GM23338 (cell line): ENCODE measurements at regions not wholly inside any gene's neighbourhood (a gene's known extent, or its start where the extent isn't known, plus 50 kb on each side); places are given as distances from the start of the nearest gene placed in this dataset.

Experiments
- ATAC-seq: fragments of 200-7000 bp; cut with Tn5 transposase; 3 replicates; pipeline ENCODE4 v1.9.1; 2020
- DNase-seq: peaks from one replicate; pipeline ENCODE4 v3.0.0-alpha.2; 2015; ENCODE audit warnings: low spot score
- H2AFZ ChIP-seq: fragments of 200-600 bp; sonication (generic); 2 replicates; pipeline ENCODE4 v1.8.0; 2016; ENCODE audit warnings: antibody characterized with exemption, mild to moderate bottlenecking, moderate library complexity
- H3F3A ChIP-seq: fragments of 200-600 bp; sonication (generic); replicated peaks from 2 replicates; pipeline ENCODE4 v1.8.0; 2017; ENCODE audit warnings: antibody characterized with exemption, mixed run types, low read depth
- H3K27ac ChIP-seq: fragments of 200-600 bp; sonication (generic); 2 replicates; pipeline ENCODE4 v1.6.1; 2016; ENCODE audit warnings: low read depth
- H3K27me3 ChIP-seq: fragments of 200-600 bp; sonication (generic); 2 replicates; pipeline ENCODE4 v1.8.0; 2016; ENCODE audit warnings: mild to moderate bottlenecking, mixed run types, moderate library complexity; ENCODE audit not compliant: insufficient read depth
- H3K36me3 ChIP-seq: fragments of 200-600 bp; sonication (generic); 2 replicates; pipeline ENCODE4 v1.8.0; 2016; ENCODE audit warnings: mild to moderate bottlenecking; ENCODE audit not compliant: insufficient read depth
- H3K4me1 ChIP-seq: fragments of 200-600 bp; sonication (generic); 2 replicates; pipeline ENCODE4 v1.8.0; 2016; ENCODE audit warnings: mild to moderate bottlenecking, moderate library complexity; ENCODE audit not compliant: insufficient read depth
- H3K4me2 ChIP-seq: fragments of 200-600 bp; sonication (generic); 2 replicates; pipeline ENCODE4 v1.7.1; 2017; ENCODE audit warnings: mixed run types
- H3K4me3 ChIP-seq: fragments of 200-600 bp; sonication (generic); 2 replicates; pipeline ENCODE4 v1.6.1; 2016; ENCODE audit warnings: mixed run types
- H3K79me2 ChIP-seq: fragments of 200-600 bp; sonication (generic); replicated peaks from 2 replicates; pipeline ENCODE4 v1.8.0; 2017; ENCODE audit warnings: mild to moderate bottlenecking; ENCODE audit not compliant: insufficient read depth
- H3K9me2 ChIP-seq: fragments of 200-600 bp; sonication (generic); 2 replicates; pipeline ENCODE4 v1.8.0; 2017; ENCODE audit not compliant: insufficient read depth
- H4K20me1 ChIP-seq: fragments of 200-600 bp; sonication (generic); replicated peaks from 2 replicates; pipeline ENCODE4 v1.8.0; 2017; ENCODE audit warnings: mild to moderate bottlenecking; ENCODE audit not compliant: insufficient read depth
- H3K27ac Mint-ChIP-seq: 2 replicates; pipeline ENCODE4 v1.8.0; 2020; ENCODE audit warnings: inconsistent platforms, mild to moderate bottlenecking, moderate library complexity, mixed read lengths
- H3K27me3 Mint-ChIP-seq: 3 replicates; pipeline ENCODE4 v1.8.0; 2022; ENCODE audit warnings: low read depth, mild to moderate bottlenecking, moderate library complexity, mixed read lengths, inconsistent platforms; ENCODE audit not compliant: insufficient read depth, poor library complexity
- H3K36me3 Mint-ChIP-seq: 3 replicates; pipeline ENCODE4 v1.8.0; 2021; ENCODE audit warnings: low read depth, mild to moderate bottlenecking, inconsistent platforms, moderate library complexity, mixed read lengths
- H3K4me1 Mint-ChIP-seq: 3 replicates; pipeline ENCODE4 v1.8.0; 2020; ENCODE audit warnings: mild to moderate bottlenecking, inconsistent platforms, mixed read lengths
- H3K4me3 Mint-ChIP-seq: 3 replicates; pipeline ENCODE4 v1.8.0; 2021; ENCODE audit warnings: moderate library complexity, mild to moderate bottlenecking, inconsistent platforms, mixed read lengths
- H3K9me3 Mint-ChIP-seq: 3 replicates; pipeline ENCODE4 v1.8.0; 2020; ENCODE audit warnings: moderate library complexity, mild to moderate bottlenecking, inconsistent platforms, mixed read lengths
- CREB1 ChIP-seq: fragments of 250-450 bp; sonication (Bioruptor Pico); IDR thresholded peaks from 2 replicates; pipeline ENCODE4 v1.5.0; 2020; ENCODE audit warnings: low read depth, mild to moderate bottlenecking, moderate library complexity
- EZH2phosphoT487 ChIP-seq: fragments of 200-600 bp; sonication (generic); IDR thresholded peaks from one replicate; pipeline ENCODE4 v1.8.1; 2018; ENCODE audit warnings: antibody characterized with exemption; ENCODE audit not compliant: unreplicated experiment
- NANOG ChIP-seq: IDR thresholded peaks from 2 replicates; pipeline ENCODE4 v1.6.1; 2016; ENCODE audit warnings: antibody characterized with exemption, borderline replicate concordance
- ZNF114 ChIP-seq: fragments of 250-450 bp; sonication (Bioruptor Pico); IDR thresholded peaks from 2 replicates; pipeline ENCODE4 v1.5.0; 2020; ENCODE audit warnings: mild to moderate bottlenecking, moderate library complexity
- ZNF331 ChIP-seq: fragments of 250-450 bp; sonication (Bioruptor Pico); IDR thresholded peaks from 2 replicates; pipeline ENCODE4 v1.5.0; 2020; ENCODE audit warnings: low read depth, mild to moderate bottlenecking, moderate library complexity
- TF ChIP-seq, protein P1 (sequence below): IDR thresholded peaks from 2 replicates; pipeline ENCODE4 v1.6.1; 2016; ENCODE audit warnings: antibody characterized with exemption
- TF ChIP-seq, protein P2 (sequence below), 2 experiments: fragments of 200-600 bp in 1 of 2; sonication (generic) in 1 of 2; conservative IDR thresholded peaks; 2 replicates each; pipeline versions ENCODE4 v1.5.1 to v1.6.1; 2016 to 2017; ENCODE audit warnings: antibody characterized with exemption in 2 of 2, low read depth in 2 of 2, mild to moderate bottlenecking in 2 of 2, moderate library complexity in 1 of 2
- TF ChIP-seq, protein P3 (sequence below): fragments of 250-450 bp; sonication (Bioruptor Pico); IDR thresholded peaks from 2 replicates; pipeline ENCODE4 v1.5.0; 2020; ENCODE audit warnings: mild to moderate bottlenecking, moderate library complexity

DNA sequence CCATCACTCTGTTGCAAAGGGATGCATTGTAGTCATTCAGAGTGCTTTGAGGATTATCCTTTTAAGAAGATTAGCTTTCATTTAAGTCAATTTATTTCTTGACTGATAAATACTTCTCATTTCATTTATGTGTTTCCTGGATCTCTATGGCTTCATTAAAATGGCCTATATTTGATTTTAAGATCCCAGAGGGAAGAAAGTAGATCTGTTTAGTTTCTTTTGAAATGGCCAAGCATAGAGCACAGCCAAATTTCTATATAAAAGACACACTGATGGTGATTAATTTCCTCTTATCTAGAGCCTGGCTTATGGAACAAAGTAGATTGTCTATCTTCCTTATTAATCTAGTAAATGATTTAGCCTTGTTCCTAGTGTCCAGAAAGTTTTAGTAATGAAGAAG, 129.7 kb upstream of the CALCR start (continued):
- TF ChIP-seq CREB1 (CRISPR knock-in tag) = no peak

DNA sequence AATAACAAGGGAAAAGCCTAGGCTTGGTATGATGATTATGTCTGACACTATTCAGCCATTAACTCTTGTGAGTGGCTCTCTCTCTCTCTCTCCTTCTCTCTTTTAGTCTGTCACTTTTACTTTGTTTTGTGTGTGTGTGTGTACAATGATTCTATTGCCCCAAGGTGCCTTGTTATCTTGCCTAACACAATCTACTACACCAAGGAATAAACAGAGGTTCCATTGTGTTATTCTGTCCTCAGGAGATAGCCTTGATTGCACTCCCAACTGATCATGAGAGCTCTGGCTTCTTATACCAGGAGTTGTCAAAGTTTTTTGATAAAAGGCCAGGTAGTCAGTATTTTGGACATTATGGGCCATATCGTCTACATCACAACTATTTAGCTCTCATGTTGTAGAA, 123.4 kb upstream of the CALCR start:
- no peaks in the 10 kb centered on the region for H3K36me3 Mint-ChIP-seq
- no peak overlapping the region for H3K27ac ChIP-seq
- H3K27ac Mint-ChIP-seq = no peak overlapping the region
- H3K4me1 ChIP-seq = no peaks in the 10 kb centered on the region
- H3K27me3 ChIP-seq = no peaks in the 10 kb centered on the region
- TF ChIP-seq EZH2phosphoT487 (no peak), NANOG (no peak), ZNF331 (CRISPR knock-in tag) (no peak), ZNF114 (CRISPR knock-in tag) (no peak)
- TF ChIP-seq, protein P1, sequence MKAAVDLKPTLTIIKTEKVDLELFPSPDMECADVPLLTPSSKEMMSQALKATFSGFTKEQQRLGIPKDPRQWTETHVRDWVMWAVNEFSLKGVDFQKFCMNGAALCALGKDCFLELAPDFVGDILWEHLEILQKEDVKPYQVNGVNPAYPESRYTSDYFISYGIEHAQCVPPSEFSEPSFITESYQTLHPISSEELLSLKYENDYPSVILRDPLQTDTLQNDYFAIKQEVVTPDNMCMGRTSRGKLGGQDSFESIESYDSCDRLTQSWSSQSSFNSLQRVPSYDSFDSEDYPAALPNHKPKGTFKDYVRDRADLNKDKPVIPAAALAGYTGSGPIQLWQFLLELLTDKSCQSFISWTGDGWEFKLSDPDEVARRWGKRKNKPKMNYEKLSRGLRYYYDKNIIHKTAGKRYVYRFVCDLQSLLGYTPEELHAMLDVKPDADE = no peak
- TF ChIP-seq, protein P2, sequence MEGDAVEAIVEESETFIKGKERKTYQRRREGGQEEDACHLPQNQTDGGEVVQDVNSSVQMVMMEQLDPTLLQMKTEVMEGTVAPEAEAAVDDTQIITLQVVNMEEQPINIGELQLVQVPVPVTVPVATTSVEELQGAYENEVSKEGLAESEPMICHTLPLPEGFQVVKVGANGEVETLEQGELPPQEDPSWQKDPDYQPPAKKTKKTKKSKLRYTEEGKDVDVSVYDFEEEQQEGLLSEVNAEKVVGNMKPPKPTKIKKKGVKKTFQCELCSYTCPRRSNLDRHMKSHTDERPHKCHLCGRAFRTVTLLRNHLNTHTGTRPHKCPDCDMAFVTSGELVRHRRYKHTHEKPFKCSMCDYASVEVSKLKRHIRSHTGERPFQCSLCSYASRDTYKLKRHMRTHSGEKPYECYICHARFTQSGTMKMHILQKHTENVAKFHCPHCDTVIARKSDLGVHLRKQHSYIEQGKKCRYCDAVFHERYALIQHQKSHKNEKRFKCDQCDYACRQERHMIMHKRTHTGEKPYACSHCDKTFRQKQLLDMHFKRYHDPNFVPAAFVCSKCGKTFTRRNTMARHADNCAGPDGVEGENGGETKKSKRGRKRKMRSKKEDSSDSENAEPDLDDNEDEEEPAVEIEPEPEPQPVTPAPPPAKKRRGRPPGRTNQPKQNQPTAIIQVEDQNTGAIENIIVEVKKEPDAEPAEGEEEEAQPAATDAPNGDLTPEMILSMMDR (conservative IDR thresholded peaks at IDR 0.05; ENCODE audit: low read depth in 2 of 2) = no peak
- TF ChIP-seq, protein P3, sequence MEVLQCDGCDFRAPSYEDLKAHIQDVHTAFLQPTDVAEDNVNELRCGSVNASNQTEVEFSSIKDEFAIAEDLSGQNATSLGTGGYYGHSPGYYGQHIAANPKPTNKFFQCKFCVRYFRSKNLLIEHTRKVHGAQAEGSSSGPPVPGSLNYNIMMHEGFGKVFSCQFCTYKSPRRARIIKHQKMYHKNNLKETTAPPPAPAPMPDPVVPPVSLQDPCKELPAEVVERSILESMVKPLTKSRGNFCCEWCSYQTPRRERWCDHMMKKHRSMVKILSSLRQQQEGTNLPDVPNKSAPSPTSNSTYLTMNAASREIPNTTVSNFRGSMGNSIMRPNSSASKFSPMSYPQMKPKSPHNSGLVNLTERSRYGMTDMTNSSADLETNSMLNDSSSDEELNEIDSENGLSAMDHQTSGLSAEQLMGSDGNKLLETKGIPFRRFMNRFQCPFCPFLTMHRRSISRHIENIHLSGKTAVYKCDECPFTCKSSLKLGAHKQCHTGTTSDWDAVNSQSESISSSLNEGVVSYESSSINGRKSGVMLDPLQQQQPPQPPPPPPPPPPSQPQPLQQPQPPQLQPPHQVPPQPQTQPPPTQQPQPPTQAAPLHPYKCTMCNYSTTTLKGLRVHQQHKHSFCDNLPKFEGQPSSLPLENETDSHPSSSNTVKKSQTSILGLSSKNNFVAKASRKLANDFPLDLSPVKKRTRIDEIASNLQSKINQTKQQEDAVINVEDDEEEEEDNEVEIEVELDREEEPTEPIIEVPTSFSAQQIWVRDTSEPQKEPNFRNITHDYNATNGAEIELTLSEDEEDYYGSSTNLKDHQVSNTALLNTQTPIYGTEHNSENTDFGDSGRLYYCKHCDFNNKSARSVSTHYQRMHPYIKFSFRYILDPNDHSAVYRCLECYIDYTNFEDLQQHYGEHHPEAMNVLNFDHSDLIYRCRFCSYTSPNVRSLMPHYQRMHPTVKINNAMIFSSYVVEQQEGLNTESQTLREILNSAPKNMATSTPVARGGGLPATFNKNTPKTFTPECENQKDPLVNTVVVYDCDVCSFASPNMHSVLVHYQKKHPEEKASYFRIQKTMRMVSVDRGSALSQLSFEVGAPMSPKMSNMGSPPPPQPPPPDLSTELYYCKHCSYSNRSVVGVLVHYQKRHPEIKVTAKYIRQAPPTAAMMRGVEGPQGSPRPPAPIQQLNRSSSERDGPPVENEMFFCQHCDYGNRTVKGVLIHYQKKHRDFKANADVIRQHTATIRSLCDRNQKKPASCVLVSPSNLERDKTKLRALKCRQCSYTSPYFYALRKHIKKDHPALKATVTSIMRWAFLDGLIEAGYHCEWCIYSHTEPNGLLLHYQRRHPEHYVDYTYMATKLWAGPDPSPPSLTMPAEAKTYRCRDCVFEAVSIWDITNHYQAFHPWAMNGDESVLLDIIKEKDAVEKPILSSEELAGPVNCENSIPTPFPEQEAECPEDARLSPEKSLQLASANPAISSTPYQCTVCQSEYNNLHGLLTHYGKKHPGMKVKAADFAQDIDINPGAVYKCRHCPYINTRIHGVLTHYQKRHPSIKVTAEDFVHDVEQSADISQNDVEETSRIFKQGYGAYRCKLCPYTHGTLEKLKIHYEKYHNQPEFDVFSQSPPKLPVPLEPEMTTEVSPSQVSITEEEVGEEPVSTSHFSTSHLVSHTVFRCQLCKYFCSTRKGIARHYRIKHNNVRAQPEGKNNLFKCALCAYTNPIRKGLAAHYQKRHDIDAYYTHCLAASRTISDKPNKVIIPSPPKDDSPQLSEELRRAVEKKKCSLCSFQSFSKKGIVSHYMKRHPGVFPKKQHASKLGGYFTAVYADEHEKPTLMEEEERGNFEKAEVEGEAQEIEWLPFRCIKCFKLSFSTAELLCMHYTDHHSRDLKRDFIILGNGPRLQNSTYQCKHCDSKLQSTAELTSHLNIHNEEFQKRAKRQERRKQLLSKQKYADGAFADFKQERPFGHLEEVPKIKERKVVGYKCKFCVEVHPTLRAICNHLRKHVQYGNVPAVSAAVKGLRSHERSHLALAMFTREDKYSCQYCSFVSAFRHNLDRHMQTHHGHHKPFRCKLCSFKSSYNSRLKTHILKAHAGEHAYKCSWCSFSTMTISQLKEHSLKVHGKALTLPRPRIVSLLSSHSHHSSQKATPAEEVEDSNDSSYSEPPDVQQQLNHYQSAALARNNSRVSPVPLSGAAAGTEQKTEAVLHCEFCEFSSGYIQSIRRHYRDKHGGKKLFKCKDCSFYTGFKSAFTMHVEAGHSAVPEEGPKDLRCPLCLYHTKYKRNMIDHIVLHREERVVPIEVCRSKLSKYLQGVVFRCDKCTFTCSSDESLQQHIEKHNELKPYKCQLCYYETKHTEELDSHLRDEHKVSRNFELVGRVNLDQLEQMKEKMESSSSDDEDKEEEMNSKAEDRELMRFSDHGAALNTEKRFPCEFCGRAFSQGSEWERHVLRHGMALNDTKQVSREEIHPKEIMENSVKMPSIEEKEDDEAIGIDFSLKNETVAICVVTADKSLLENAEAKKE = no peak
- no peaks in the 10 kb centered on the region for H3K9me3 Mint-ChIP-seq
- H4K20me1 ChIP-seq = no peaks in the 10 kb centered on the region
- no peak for ATAC-seq
- H3K4me3 Mint-ChIP-seq = no peak overlapping the region
- H3K36me3 ChIP-seq = no peaks in the 10 kb centered on the region
- no peak overlapping the region for H2AFZ ChIP-seq
- DNase-seq = no peak
- H3K4me2 ChIP-seq = no peak overlapping the region
- no peaks in the 10 kb centered on the region for H3K79me2 ChIP-seq
- H3K4me3 ChIP-seq = no peak overlapping the region
- H3K4me1 Mint-ChIP-seq = no peaks in the 10 kb centered on the region
- H3K27me3 Mint-ChIP-seq = no peaks in the 10 kb centered on the region
- H3K9me2 ChIP-seq = no peaks in the 10 kb centered on the region
- no peaks in the 10 kb centered on the region for H3F3A ChIP-seq
